NAMALWA (cell line): ENCODE measurements at regions not wholly inside any gene's neighbourhood (a gene's known extent, or its start where the extent isn't known, plus 50 kb on each side); places are given as distances from the start of the nearest gene placed in this dataset.
"Not testable (repeated sequence)": the region's sequence is repeated elsewhere in the genome, so short reads cannot be mapped to it uniquely, and the experiment has no call there.

ENCODE experiments used
- DNase-seq: peaks from one replicate; pipeline ENCODE4 v3.0.0-alpha.2; 2015; ENCODE audit warnings: low spot score

- DNase-seq = no peak
These were observed 50.2 kb upstream of the FGF3 start for GRCh38 chr11:69869311-69869939.

- no peak for DNase-seq
These were observed 51.5 kb upstream of the FGF3 start for GRCh38 chr11:69870766-69871165.

GRCh38 chr11:69873166-69874077 lies 54.2 kb upstream of the FGF3 start:
- DNase-seq = no peak

GRCh38 chr11:69874178-69874983 lies 55.2 kb upstream of the FGF3 start:
- DNase-seq = no peak

GRCh38 chr11:69874984-69875624 lies 55.9 kb upstream of the FGF3 start:
- DNase-seq = no peak

GRCh38 chr11:69876013-69876412 lies 56.8 kb upstream of the FGF3 start:
- no peak for DNase-seq

- no peak for DNase-seq
These were observed 58.0 kb upstream of the FGF3 start for GRCh38 chr11:69877235-69877634.

GRCh38 chr11:69877704-69878103 lies 58.5 kb upstream of the FGF3 start:
- not testable (repeated sequence) for DNase-seq

GRCh38 chr11:69878144-69878883 lies 59.1 kb upstream of the FGF3 start:
- no peak for DNase-seq

GRCh38 chr11:69878927-69879728 lies 59.9 kb upstream of the FGF3 start:
- DNase-seq = no peak

- no peak for DNase-seq
These were observed 60.5 kb upstream of the FGF3 start for GRCh38 chr11:69879729-69880005.

- DNase-seq = no peak
These were observed 61.0 kb upstream of the FGF3 start for GRCh38 chr11:69880041-69880825.

GRCh38 chr11:69880826-69881445 lies 61.7 kb upstream of the FGF3 start:
- no peak for DNase-seq

- DNase-seq = peak; percentile 22
These were observed 62.5 kb upstream of the FGF3 start for GRCh38 chr11:69881467-69882269.

- no peak for DNase-seq
These were observed 63.0 kb upstream of the FGF3 start for GRCh38 chr11:69882270-69882608.

- DNase-seq = no peak
These were observed 64.4 kb upstream of the FGF3 start for GRCh38 chr11:69883292-69884255.

GRCh38 chr11:69884286-69884685 lies 65.1 kb upstream of the FGF3 start:
- DNase-seq = no peak

GRCh38 chr11:69884751-69885150 lies 65.5 kb upstream of the FGF3 start:
- DNase-seq = no peak
